ENCODE measurements at regions not wholly inside any gene's neighbourhood (a gene's known extent, or its start where the extent isn't known, plus 50 kb on each side); places are given as distances from the start of the nearest gene placed in this dataset.
"Not testable (repeated sequence)": the region's sequence is repeated elsewhere in the genome, so short reads cannot be mapped to it uniquely, and the experiment has no call there.

DNA sequence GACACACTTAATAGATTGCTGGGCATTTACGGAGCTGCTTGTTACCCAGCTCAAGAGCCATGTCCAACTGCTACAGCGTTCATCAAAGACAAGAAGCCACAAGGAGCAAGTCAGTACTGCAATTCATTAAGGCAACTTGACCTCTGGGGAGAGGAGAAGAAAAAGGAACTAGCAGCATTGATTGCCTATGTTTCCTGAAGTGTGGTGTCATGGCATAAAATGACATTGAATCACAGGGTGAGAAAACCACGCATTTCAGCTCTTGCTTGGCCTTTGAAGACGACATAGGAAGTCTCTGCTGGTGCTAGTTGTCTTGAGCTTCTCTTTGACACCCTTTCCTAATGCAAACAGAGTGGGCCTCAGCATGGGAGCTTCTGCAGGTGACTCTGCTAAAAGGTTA is 139.1 kb downstream of the CDH26 start:
- DNase-seq, result no peak

DNA sequence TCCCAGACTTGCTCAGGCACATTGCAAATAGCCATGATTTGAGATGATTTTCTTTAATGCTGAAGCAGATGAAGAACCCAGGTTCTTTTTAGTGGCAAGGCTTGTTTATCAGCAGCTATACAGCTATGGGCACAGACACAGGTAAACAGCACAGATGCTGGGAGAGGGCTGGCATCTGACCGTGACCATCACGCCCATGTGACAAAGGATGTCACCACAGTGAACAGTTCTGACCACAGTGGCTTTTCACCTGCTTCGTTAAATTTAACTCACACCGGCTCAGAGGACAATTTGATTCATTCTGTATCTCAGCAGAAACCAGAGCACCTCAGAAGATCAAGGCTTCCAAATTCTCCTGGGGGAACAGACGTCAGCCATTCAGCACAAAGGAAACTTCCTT is 142.6 kb downstream of the CDH26 start:
- DNase-seq, result no peak

DNA sequence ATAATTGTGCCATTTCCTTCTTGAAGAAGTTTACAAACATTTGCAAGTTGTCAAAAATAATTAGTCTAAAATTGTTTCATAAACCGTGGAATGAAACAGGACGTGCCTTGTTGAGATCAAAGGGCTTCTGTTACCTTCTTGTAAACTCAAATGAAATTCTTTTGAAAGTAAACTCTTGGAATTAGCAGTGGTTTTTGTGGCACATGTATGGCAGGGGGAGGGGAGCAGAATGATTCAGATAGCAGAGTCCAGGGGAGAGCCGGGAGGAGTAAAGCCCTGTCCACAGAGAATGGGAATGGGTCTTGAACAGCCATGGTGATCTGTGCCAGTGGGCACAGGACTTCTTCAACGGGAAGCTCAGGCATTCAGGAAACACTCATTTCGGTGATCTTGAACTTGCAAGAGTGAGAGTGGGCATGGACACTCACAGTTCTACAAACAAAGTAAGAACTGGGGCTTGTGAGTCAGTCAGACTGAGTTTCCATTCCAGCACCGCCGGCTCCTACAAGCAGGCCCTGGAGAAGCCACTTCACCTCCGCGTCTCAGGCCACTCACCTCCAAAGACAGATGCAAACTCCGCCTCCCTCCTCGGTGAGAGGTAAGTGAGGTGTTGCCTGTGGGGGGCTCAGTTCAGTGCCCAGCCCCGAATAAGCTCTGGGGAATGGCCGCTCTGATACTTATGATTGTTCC is 143.1 kb downstream of the CDH26 start:
- no peak for DNase-seq

DNA sequence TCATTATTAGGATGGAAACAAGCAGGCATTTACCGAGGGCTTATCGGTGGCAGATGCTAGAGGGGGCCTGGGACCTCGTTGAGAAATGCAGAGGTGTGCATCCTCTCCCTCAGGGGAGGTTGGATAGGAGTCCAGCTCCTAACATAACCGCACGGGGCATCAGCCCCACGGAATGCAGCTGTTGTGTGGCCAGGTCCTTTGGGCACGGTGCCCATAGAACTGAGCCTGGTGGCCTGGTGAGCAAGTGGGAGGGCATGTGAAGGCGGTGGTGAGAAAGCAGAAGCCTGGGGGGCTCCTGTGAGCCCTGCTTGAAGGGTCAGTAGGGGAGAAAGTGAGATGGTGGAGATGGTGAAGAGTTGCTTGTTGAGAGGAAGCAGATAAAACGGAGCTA is 143.7 kb downstream of the CDH26 start:
- no peak for DNase-seq

DNA sequence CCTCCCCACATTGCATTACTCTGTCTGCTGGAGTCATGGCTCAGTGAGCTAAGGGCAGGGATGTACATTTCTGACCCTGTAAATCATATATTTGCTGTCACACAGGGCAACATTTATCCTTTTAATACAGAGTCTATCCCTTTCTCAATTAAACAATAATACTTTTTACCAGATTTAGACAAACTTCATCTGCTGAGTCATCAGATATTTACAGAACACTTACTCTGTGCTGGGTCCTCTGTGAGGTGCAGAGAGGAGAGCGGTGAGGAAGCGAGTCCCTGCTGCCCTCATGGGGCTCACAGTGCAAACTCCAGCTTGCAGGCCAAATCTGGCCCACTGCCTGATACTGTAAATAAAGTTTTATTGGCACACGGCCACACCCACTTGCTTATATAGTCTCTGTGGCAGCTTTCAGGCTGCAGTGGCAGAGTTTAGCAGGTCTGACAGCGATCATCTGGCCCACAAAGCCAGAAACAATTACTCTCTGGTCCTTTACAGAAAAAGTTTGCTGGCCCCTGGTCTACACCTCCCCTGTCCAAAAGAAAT is 144.5 kb downstream of the CDH26 start:
- no peak for DNase-seq

DNA sequence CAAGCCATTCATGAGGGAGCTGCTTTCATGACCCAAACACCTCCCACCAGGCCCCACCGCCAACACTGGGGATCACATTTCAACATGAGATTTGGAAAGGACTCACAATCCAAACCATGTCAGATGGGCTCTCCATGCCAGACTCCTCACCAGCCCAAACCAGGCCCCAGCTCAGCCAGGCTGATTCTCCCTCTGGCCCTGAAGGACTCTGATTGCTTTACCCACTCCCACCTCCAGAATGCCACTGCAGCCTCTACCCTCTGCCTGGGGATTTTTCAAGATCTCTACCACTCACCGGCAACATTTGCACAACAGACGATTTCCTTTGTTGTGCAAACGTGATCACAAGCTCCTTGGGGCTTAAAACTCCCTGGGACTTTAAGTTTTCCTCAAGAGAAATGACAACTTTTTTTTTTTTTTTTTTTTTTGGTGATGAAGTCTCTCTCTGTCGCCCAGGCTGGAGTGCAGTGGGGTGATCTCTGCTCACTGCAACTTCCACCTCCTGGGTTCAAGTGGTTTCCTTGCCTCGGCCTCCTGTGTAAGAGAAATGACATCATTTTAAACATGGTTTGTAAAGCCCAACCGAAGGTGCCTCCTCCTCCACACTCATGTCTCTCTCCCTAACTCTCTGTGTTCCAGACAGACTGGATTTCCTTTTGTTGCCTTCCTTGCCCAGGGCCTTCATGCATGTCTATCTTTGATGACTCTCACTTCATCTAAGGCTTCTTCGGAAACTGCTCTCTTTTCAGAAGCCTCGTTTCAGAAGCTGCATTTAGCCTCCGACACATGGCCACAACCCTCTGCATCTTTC is 147.0 kb downstream of the CDH26 start:
- DNase-seq, result no peak

DNA sequence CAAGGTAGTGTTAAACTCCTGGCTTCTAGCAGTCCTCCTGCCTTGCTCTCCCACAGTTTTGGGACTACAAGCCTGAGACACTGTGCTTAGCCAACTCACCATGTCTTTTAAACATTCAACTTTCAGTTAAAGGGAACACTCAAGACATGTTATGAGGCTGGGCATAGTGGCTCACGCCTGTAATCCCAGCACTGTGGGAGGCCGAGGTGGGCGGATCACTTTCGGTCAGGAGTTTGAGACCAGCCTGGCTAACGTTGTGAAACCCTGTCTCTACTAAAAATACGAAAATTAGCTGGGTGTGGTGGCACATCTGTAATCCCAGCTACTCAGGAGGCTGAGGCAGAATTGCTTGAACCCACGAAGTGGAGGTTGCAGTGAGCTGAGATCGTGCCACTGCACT is 148.0 kb downstream of the CDH26 start:
- not testable (repeated sequence) for DNase-seq

DNA sequence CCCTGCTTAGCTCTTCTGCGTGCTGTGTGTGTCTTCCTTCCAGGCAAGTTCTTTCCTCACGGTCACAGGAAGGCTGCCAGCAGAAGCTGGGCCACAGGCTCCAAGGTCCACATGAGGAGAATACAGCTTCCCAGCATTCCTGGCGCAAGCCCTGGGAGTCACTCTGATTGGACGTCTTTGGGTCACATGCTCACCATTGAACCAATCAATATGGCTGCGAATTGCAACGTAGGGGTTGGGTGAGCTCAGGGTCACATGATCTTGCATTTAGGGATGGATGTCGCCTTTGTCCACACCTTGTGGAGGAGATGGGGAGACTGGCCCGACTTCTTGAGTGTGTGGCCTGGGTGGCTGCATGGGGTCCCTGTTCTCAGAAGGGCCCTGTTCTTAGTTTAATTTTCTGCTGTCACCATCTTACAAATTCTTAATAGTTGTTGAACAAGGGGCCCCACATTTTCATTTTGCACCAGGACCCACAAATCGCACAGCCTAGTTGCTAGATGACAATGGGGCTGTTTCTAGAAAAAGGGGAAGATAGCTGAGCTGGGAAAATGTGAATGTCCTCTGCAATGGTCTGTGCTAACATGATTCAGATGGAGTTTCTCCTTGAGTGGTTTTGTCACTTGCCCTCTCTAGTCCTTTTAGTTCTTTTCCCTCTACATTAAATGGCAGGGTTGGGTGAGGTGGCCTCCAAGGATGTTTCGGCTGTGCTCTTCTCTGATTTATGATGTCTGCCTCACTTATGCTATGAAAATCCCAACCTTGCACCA is 149.6 kb downstream of the CDH26 start:
- no peak for DNase-seq

DNA sequence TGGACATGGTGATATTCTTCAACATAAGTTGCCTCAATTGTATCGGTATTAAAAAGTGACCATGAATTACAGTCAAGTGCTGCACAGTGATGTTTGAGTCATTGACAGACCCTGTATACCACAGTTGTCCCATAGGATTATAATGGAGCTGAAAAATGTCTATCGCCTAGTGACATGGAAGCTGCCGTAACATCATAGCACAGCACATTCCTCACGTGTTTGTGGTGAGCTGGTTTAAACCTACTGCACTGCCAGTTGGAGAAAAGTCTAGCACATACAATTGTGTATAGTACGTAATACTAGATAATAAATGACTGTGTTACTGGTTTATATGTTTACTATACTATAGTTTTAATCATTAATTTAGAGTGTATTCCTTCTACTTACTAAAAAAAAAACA is 150.2 kb downstream of the CDH26 start:
- DNase-seq, result no peak

DNA sequence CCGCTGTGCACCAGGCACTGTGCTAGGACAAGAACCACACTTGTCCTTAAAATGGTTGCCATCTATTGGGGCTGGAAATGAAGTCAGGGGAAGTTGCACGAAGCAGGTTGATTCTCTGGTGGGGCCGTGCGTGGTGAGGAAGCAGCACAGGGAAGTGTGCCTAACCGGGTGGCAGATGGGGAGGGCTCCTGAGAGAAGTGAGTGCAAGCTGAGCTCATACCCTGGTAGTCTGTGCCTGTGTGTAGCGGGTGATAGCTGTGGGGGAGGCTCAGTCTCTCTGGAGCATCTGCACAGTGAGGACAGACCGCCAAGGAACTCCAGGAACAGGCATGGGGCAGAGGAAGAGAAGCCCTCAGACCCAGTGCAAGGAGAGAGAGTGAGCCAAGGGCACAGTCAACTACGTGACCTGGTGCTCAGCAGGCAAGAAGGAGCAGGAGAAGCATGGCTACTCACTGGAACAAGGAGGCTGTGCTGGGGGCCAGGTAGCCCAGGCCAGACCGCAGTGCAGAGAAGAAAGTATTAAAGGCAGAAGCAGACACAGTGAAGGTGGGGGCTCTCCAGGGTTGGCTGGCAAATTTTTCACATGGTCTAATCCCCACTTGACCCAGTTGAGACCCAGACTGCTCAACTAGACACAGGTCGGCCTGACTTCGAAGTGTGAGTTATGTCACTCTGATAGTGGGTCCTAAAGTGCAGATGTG is 155.0 kb downstream of the CDH26 start:
- DNase-seq, result no peak

DNA sequence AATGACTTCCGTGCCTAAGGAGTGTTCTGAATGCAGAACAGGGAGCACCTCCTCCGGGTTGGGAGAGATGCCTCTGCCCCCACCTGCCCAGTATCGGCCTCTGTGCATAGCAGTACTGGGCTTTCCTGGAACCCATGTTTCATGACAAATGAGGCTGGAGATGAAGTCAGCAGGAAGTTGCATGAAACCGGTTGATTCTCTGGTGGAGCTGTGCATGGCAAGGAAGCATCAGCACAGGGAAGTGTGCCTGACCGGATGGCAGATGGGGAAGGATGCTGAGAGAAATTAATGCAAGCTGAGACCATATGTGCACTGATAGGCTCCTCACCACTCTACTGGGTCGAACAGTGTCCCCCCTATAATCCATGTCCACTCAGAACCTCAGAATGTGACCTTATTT is 155.5 kb downstream of the CDH26 start:
- no peak for DNase-seq

DNA sequence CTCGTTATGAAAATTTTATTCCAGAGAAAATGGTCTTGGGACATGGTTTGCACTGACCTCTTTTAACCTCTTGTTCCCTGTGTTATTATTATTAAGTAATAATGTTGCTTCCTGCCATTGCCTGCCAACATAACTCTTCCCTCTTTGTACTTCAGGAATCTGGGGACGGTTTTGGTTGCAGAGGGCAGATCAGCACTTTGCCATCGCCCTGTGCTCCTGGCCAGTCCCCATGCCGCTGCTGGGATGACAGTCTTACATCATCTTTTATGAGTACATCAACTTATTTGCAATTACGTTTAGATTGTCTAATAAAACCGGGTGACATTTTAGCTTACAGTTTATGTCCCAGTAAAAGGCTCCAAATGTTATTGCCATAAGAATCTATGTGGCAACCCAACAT is 157.2 kb downstream of the CDH26 start:
- no peak for DNase-seq

DNA sequence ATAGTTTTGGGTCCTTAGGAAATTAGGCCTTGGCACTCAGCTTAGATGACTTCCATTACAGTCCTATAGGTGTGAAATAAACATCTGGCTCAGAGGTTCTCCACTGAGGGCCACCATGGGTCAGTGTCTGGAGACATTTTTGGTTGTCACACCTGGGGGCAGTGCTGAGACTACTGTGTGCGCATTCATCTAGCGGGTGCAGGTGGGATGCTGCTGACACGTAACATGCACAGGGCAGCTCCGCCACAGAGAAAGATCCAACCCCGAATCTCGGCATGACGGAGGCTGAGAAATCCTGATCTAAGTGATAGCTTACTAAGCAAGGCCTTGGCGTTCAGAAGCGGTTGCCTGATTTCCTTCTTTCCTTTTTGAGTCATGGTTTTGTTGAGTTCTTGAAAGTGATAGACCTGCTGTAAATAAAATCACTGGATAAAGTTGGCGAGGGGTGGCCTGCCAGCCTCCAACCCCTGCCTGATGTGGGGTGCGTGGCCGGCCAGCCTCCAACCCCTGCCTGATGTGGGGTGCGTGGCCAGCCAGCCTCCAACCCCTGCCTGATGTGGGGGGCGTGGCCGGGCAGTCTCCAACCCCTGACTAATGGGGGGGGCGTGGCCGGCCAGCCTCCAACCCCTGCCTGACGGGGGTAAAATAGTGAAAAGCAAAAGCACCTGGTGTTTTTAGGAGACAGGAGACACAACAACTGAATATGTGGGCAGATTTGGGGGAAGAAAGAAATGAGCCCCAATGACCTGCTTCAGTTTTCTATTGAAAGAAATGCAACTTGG is 158.1 kb downstream of the CDH26 start:
- DNase-seq, result no peak

DNA sequence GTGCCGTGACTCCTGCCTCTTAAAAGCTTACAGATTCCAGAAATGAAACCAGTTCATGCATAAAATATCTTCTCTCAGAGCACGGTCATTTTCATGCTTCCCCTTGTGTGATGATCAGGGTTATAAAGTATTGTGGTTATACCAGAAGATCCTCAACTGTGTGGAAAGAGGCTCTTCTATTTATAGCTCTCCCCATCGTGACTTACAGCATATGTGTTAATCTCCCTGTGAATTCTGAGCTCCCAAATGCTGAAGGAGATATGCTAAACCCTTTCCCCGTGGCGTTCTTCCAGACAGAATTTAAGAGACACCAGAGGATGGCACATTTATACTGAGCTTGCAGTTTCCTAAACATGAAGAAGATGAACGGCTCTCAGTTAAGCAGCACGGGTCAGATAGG is 158.8 kb downstream of the CDH26 start:
- DNase-seq, result no peak

DNA sequence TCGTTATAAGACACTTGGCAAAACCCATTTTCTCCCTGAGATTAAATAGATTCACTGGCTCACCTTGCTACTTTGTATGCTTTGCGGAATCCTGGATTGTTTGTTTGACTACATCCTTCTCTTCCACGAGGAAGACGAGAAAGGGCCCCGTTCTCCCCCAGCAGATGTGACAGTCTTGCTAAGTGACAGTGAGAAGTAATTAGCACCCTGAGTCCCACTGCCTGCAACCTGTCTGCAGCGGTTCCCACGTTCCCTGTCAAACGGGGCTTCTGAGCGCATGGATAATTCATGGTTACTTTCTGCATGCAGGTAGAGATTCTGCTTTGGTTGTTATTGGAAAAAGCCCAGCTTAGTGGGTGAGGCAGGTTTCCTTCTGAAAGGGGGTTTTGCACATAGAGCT is 163.7 kb downstream of the CDH26 start:
- DNase-seq, result no peak

DNA sequence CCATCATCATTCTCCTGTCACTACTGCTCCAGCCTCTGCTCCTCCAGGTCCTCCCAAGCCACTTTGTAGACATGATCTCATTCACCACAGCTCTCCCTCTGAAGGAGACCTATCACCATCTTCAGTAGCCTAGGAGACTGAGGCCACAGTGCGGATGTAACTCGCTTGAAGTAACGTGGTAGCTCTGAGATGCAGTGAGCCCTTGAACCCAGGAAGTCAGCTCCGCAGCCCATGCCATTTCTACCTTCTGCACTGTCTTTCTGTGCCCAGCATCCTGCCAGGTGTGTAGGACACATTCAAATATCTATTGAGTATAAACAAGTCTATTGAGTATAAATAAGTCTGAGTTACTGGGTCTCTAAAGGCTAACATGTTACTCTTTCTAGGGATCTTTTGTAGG is 164.4 kb downstream of the CDH26 start:
- no peak for DNase-seq

DNA sequence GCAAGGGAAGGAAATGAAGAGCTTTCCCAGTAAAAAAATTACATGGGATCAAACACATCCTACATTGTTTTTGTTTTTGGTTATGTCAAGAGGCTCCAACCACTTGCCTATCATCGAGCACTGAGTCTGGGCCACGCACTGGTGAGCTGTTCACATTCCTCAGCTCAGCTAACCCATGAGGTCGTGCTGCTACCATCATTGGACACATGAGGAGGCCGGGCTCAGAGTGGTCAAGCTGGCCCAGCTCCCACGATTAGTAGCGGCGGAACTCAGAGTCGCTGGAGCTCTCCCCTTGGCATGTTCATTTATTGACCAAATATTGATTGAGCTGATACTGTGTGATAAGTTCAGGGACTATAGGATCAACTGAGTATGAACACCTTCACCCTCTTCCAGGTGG is 164.9 kb downstream of the CDH26 start:
- DNase-seq, result no peak

DNA sequence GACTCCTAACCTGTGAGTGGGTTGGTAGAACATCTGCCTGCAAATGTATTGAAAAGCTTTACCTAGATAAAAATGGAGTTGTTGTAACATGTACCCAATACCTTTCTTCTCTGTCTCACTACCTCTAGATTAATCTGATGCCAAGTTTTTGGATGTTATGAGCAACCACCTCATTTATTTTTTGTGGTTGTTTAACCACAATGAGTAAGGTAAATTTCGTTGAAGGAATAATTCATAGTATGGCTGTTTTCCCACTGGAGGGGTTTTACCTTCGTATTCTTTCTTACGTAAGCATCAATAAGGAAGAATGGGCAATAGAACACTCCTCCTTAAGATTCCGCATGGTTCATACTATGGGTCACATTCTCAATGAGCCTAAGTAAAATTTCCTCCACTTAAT is 165.4 kb downstream of the CDH26 start:
- DNase-seq, result no peak

DNA sequence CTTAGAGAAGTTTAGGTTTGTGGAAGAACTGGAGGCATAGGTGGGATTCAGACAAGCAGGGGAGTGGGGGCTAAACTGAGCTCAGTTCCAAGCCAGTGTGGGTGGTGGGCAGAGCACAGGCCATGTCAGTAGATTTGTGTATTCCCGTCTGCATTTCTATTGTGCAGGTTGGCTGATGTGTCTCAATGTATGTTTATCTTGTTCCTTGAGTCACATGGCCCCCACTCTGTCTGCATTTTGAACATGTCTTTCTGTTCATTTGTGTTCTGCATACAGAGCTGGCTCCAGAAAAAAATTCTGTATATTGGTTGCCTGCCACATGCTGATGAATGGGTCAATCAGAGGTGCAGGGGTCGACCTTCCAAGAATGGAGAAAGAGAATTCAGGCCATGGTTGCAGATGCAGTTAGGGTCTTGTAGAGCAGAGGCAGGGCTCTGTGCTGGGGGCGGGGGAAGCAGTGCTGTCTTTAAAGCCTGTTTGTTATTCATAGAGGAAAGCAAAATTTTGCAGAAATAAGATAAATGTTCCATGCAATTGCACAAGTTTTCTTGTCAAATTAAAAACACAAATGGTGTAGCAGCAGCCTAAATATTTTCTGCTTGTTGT is 166.7 kb downstream of the CDH26 start:
- no peak for DNase-seq

DNA sequence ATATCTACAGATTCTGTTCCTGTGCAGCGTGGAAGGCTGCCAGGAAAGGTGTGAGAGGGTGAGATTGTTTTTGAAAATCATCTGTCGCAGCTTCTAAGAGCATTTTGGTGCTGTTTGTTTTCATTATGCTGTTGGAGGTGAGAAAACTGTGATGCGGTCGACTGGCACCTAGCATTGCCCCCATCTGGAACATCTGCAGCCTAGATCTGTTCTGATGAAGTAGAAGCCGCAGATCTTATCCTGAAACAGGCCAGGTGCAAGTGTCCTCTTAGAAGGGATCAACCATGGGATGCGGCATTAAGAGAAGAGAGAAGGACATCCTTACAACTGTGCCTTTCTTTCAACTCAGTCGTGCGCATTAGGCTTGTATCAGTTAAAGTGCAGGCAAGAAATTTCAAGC is 167.3 kb downstream of the CDH26 start:
- no peak for DNase-seq

DNA sequence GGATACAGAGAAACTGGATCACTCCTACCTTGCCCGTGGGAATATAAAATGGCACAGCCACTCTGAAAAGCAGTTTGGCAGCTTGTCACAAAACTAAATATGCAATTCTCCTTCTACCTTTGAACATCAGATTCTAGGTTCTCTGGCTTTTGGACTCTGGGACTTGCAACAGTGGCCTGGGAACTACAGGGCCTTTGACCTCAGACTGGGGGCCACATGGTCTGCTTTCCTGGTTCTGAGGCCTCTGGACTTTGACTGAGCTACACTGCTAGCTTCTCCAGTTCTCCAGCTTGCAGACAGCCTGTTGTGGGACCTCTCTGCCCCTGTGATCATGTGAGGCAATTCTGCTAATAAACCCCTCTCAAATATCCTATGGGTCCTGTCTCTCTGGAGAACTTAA is 168.8 kb downstream of the CDH26 start:
- DNase-seq, result no peak

DNA sequence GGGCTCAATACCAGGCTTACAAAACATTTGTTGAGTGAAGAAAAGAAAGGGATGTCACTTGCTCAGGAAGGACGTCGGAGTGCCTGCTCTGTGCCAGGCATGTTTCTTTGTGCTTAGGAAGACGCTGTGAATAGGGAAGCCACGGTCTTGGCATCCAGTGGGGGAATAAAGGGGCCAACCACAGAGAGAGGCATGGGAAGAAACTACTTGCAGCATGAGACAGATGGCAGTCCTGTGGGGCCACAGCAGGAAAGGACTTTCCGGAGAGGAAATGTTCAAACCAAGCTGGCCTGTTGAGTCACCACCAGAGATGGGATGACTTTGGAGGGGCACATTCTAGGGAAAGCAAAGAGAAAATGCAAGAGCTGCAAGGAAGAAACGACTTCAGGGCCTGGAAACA is 173.2 kb downstream of the CDH26 start:
- no peak for DNase-seq
